ENCODE measurements at regions not wholly inside any gene's neighbourhood (a gene's known extent, or its start where the extent isn't known, plus 50 kb on each side); places are given as distances from the start of the nearest gene placed in this dataset.

DNA sequence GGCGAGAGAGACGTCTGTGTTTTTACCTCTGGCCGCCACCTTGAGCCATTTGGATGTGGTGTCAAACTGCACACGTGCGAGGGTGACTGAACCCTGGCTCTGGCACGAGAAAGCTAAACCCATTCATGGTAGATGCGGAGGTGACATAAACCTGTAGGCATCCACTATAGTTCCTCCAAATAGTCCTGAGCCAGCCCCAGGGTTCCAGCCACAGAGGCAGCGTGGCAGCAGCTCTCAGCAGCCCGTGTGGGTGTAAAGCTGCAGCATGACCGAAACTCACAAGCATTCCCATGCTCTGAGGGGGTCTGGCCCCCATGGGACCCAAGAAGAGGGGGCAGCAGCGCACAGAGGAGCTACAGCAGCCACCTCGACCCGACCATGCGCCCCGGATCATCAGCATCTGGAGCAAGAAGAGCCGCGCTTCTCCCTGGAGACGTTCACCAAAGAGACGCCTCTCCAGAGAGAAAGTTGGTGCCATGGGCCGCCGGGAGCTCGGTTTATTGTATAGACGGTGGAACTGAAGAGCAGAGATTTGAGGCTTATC lies 303.8 kb upstream of the IRX4 start:
- Histone ChIP-seq H3K27ac (ENCODE audit: insufficient read depth, low read depth, low read length) (no peak overlapping the region), H3K9me1 (replicated peaks; ENCODE audit: control insufficient read depth, extremely low read depth, insufficient read depth, low read length) (no peaks in the 10 kb centered on the region), H3K4me2 (ENCODE audit: insufficient read depth, low read length) (no peak overlapping the region), H2AFZ (ENCODE audit: low read depth, low read length) (no peak overlapping the region), H3K4me1 (ENCODE audit: control insufficient read depth, extremely low read depth, insufficient read depth, low read length) (no peaks in the 10 kb centered on the region), H3K9ac (replicated peaks; ENCODE audit: extremely low read depth, insufficient read depth, low read length) (no peak overlapping the region), H3K9me3 (replicated peaks; ENCODE audit: control insufficient read depth, insufficient read depth, low read length) (peaks cover 5% of the 10 kb centered on the region), H3K79me2 (ENCODE audit: control insufficient read depth, insufficient read depth, low read length) (no peaks in the 10 kb centered on the region), H3K27me3 (ENCODE audit: control insufficient read depth in 2 of 2, insufficient read depth in 2 of 2, low read length in 2 of 2) (no peaks in the 10 kb centered on the region), H3K4me3 (replicated peaks in 1 of 3; ENCODE audit: insufficient read depth in 1 of 3, low read depth in 1 of 3, low read length in 3 of 3) (no peak overlapping the region), H3K36me3 (ENCODE audit: control insufficient read depth in 2 of 2, extremely low read depth in 1 of 2, insufficient read depth in 2 of 2, low read length in 2 of 2) (no peaks in the 10 kb centered on the region), H4K20me1 (replicated peaks; ENCODE audit: control insufficient read depth, extremely low read depth, insufficient read depth, low read length) (no peaks in the 10 kb centered on the region)
- BruUV-seq (replicated peaks): no TSS peak
- dilution Hi-C loops (cut with MboI; ENCODE audit: extremely low pct_ligation_motif_present, low sequenced_read_pairs) (no loop called here), intact Hi-C loops (cut with micrococcal nuclease) (no loop called here)
- TF ChIP-seq FOS (IDR thresholded peaks at IDR 0.05; ENCODE audit: borderline replicate concordance, insufficient read depth, low read length): no peak
- TF ChIP-seq, protein P1, sequence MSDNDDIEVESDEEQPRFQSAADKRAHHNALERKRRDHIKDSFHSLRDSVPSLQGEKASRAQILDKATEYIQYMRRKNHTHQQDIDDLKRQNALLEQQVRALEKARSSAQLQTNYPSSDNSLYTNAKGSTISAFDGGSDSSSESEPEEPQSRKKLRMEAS (IDR thresholded peaks at IDR 0.05; ENCODE audit: insufficient read depth, insufficient read length): no peak
- TF ChIP-seq GATA2 (IDR thresholded peaks at IDR 0.05; ENCODE audit: insufficient read depth, insufficient read length, low read depth, low read length): no peak
- no peak for TF ChIP-seq POLR2AphosphoS5 (IDR thresholded peaks at IDR 0.05; ENCODE audit: insufficient read depth, low read depth, low read length)
- no peak for TF ChIP-seq JUN (IDR thresholded peaks at IDR 0.05; ENCODE audit: borderline replicate concordance, insufficient read depth, insufficient read length, low read depth)
- TF ChIP-seq CTCF (IDR thresholded peaks at IDR 0.05; ENCODE audit: extremely low read depth in 1 of 2, insufficient read depth in 1 of 2, low read depth in 1 of 2, low read length in 2 of 2): no peak
- no peak for TF ChIP-seq POLR2A (IDR thresholded peaks at IDR 0.05; ENCODE audit: low read depth, low read length)
- TF ChIP-seq MYC (IDR thresholded peaks at IDR 0.05; ENCODE audit: low read depth, low read length): no peak
- TF ChIP-seq EZH2 (IDR thresholded peaks at IDR 0.05; ENCODE audit: borderline replicate concordance, low read depth, low read length, severe bottlenecking): no peak
- no peak for DNase-seq (ENCODE audit: low read depth, low spot score)
- CTCF ChIA-PET: no interaction called here
- FAIRE-seq: no peak
- POLR2A ChIA-PET: no interaction called here

All from endothelial cell of umbilical vein (primary cell).